Smooth muscle cell (in vitro differentiated cells): ENCODE measurements at regions not wholly inside any gene's neighbourhood (a gene's known extent, or its start where the extent isn't known, plus 50 kb on each side); places are given as distances from the start of the nearest gene placed in this dataset.

Experiments used
- DNase-seq: peaks from one replicate; lab custom pipeline; 2025; ENCODE audit not compliant: unreplicated experiment; lab: John Stamatoyannopoulos, UW
- H2AFZ ChIP-seq: fragments of 200-600 bp; sonication (generic); 2 replicates; pipeline ENCODE4 v1.6.0; 2016; ENCODE audit warnings: antibody characterized with exemption, low read depth, mild to moderate bottlenecking
- H3F3A ChIP-seq: fragments of 200-600 bp; sonication (generic); 2 replicates; pipeline ENCODE4 v1.6.0; 2017; ENCODE audit warnings: antibody characterized with exemption, low read depth
- H3K27ac ChIP-seq: fragments of 200-600 bp; sonication (generic); 2 replicates; pipeline ENCODE4 v1.5.1; 2016; ENCODE audit warnings: low read depth, mild to moderate bottlenecking
- H3K27me3 ChIP-seq: fragments of 200-600 bp; sonication (generic); 2 replicates; pipeline ENCODE4 v1.6.1; 2016; ENCODE audit warnings: low read depth, mild to moderate bottlenecking
- H3K36me3 ChIP-seq: fragments of 200-600 bp; sonication (generic); 2 replicates; pipeline ENCODE4 v1.5.1; 2016; ENCODE audit warnings: low read depth
- H3K4me1 ChIP-seq: fragments of 200-600 bp; sonication (generic); 2 replicates; pipeline ENCODE4 v1.5.1; 2016; ENCODE audit warnings: low read depth
- H3K4me2 ChIP-seq: fragments of 200-600 bp; sonication (generic); 2 replicates; pipeline ENCODE4 v1.6.0; 2016; ENCODE audit warnings: mild to moderate bottlenecking
- H3K4me3 ChIP-seq: fragments of 200-600 bp; sonication (generic); 2 replicates; pipeline ENCODE4 v1.5.1; 2016; ENCODE audit warnings: mild to moderate bottlenecking
- H3K79me2 ChIP-seq: fragments of 200-600 bp; sonication (generic); 2 replicates; pipeline ENCODE4 v1.6.0; 2016; ENCODE audit warnings: low read depth, mild to moderate bottlenecking
- H3K9ac ChIP-seq: fragments of 200-600 bp; sonication (generic); 2 replicates; pipeline ENCODE4 v1.6.0; 2016; ENCODE audit warnings: low read depth
- H3K9me3 ChIP-seq: fragments of 200-600 bp; sonication (generic); replicated peaks from 2 replicates; pipeline ENCODE4 v1.5.1; 2016; ENCODE audit warnings: low read depth
- H4K20me1 ChIP-seq: fragments of 200-600 bp; sonication (generic); 2 replicates; pipeline ENCODE4 v1.6.0; 2016; ENCODE audit warnings: low read depth
- WGBS: methylation state at CpG from one replicate; pipeline ENCODE4 v1.1.7; 2016; ENCODE audit warnings: low lambda C conversion rate; 5-methylcytosine and 5-hydroxymethylcytosine counted together
- TF ChIP-seq, protein P1 (sequence below): fragments of 200-600 bp; sonication (generic); IDR thresholded peaks from 2 replicates; pipeline ENCODE4 v1.5.1; 2017; ENCODE audit warnings: borderline replicate concordance, mild to moderate bottlenecking, antibody characterized with exemption; ENCODE audit not compliant: insufficient read depth, poor library complexity, severe bottlenecking

DNA sequence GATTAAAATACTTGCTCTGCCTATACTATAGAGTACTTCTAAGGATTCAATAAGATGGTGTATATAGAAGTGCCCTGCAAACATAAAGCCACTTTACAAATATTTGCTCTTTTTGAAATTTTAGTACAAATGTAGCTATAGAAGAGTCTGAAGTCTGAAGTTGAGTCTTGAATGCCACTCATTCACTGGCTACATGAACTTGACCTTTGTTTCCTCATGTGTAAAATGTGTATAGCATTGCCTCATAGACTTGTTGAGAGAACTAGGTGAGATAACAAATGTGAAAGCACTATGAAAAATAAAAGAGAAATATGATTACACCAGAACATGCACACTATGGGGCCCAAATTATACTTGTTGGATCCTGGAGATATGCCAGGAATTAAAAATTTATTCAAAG lies 244.7 kb downstream of the SEC61B start:
- Histone ChIP-seq H3K4me1 (no peaks in the 10 kb centered on the region), H3K36me3 (no peaks in the 10 kb centered on the region), H3F3A (no peaks in the 10 kb centered on the region), H4K20me1 (no peaks in the 10 kb centered on the region), H3K4me3 (no peak overlapping the region), H3K9me3 (no peaks in the 10 kb centered on the region), H3K79me2 (no peaks in the 10 kb centered on the region), H3K9ac (no peak overlapping the region), H2AFZ (no peak overlapping the region), H3K27ac (no peak overlapping the region), H3K4me2 (no peak overlapping the region), H3K27me3 (no peaks in the 10 kb centered on the region)
- DNase-seq, result no peak
- TF ChIP-seq, protein P1, sequence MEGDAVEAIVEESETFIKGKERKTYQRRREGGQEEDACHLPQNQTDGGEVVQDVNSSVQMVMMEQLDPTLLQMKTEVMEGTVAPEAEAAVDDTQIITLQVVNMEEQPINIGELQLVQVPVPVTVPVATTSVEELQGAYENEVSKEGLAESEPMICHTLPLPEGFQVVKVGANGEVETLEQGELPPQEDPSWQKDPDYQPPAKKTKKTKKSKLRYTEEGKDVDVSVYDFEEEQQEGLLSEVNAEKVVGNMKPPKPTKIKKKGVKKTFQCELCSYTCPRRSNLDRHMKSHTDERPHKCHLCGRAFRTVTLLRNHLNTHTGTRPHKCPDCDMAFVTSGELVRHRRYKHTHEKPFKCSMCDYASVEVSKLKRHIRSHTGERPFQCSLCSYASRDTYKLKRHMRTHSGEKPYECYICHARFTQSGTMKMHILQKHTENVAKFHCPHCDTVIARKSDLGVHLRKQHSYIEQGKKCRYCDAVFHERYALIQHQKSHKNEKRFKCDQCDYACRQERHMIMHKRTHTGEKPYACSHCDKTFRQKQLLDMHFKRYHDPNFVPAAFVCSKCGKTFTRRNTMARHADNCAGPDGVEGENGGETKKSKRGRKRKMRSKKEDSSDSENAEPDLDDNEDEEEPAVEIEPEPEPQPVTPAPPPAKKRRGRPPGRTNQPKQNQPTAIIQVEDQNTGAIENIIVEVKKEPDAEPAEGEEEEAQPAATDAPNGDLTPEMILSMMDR, result no peak

DNA sequence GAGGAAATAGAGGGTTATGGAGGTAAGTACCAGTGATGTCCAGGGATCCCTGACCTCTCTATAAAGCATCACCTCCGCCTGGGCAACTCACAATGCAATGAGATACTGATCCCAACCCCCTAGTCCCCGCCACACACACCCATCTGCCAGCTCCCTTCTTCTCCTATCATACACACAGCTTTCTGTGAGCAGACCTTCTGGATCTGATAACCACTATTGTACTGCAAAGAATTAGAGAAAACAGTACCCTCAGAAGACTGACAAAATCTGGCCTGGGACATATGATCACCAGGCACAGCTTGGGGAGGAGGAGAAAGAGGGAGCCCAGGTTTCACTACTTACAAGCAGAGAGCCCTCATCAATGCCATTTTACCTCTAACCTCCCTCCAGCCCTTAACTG lies 249.0 kb downstream of the SEC61B start:
- Histone ChIP-seq H3K27ac (no peak overlapping the region), H4K20me1 (no peaks in the 10 kb centered on the region), H2AFZ (no peak overlapping the region), H3K4me1 (no peaks in the 10 kb centered on the region), H3K9me3 (no peaks in the 10 kb centered on the region), H3K4me2 (no peak overlapping the region), H3K4me3 (no peak overlapping the region), H3K36me3 (no peaks in the 10 kb centered on the region), H3K27me3 (no peaks in the 10 kb centered on the region), H3K79me2 (no peaks in the 10 kb centered on the region), H3K9ac (no peak overlapping the region), H3F3A (no peaks in the 10 kb centered on the region)
- WGBS, result 82% methylated on average over 2 of the region's 2 CpGs
- TF ChIP-seq, protein P1, result no peak
- no peak for DNase-seq

DNA sequence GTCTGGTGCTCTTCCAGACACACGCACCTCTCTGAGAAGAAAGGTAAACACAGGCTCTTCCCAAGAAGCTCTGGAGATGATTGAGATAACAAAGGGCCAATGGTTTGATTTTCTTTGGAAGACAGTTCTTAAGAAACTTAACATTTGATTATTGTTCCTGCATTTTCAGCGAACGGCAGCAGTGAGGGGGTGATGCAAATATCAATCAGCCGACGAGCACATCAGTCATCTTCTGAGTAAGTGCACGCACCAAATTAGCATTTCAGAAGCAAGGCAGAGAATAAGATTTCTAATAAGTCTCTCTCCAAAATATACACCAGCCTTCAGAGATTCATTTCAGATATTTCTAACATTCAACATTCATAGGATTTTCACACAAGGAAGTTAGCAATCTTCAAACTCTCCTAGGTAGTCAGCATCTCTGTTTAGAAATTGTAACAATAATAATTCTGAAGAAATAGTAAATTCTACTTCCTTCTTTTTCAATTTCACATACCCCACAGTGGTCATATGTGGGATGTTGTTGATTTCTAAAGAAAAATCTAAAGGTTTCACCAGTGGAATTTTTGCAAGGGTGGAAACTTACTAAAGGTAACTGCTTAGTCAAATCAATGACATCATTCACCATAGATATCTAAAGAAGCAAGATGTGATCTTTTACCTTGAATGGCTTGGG lies 250.3 kb downstream of the SEC61B start:
- H3K36me3 ChIP-seq, result no peaks in the 10 kb centered on the region
- H3K27ac ChIP-seq, result no peak overlapping the region
- H3K9ac ChIP-seq, result no peak overlapping the region
- no peaks in the 10 kb centered on the region for H3F3A ChIP-seq
- WGBS, result 43% methylated on average over 6 of the region's 6 CpGs
- no peak for DNase-seq
- H3K9me3 ChIP-seq, result no peaks in the 10 kb centered on the region
- TF ChIP-seq, protein P1, result no peak
- no peak overlapping the region for H3K4me3 ChIP-seq
- no peaks in the 10 kb centered on the region for H3K4me1 ChIP-seq
- no peaks in the 10 kb centered on the region for H3K79me2 ChIP-seq
- H4K20me1 ChIP-seq, result no peaks in the 10 kb centered on the region
- no peaks in the 10 kb centered on the region for H3K27me3 ChIP-seq
- H3K4me2 ChIP-seq, result no peak overlapping the region
- no peak overlapping the region for H2AFZ ChIP-seq

DNA sequence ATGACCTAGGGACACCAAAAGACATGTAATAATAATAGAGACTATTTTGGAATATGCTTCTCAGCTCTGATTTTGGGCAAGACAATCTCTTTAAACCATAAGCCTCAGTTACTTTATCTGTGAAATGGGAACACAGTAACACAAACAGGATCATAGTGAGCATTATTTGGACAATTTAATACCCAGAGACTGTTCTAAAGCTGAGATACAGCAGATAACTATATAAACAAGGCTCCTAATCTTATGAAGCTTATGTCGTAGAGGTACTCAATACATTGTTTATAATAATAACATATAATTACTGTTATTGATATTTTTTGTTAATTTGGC lies 250.8 kb downstream of the SEC61B start:
- no peak for DNase-seq
- no peak overlapping the region for H3K4me3 ChIP-seq
- H2AFZ ChIP-seq, result no peak overlapping the region
- no peak overlapping the region for H3K4me2 ChIP-seq
- H3K27ac ChIP-seq, result no peak overlapping the region
- H3K79me2 ChIP-seq, result no peaks in the 10 kb centered on the region
- H3K9ac ChIP-seq, result no peak overlapping the region
- TF ChIP-seq, protein P1, result no peak
- no peaks in the 10 kb centered on the region for H3K4me1 ChIP-seq
- H3F3A ChIP-seq, result no peaks in the 10 kb centered on the region
- WGBS, result 82% methylated on average over 1 of the region's 1 CpG
- no peaks in the 10 kb centered on the region for H3K9me3 ChIP-seq
- no peaks in the 10 kb centered on the region for H4K20me1 ChIP-seq
- no peaks in the 10 kb centered on the region for H3K36me3 ChIP-seq
- H3K27me3 ChIP-seq, result no peaks in the 10 kb centered on the region
